H1 (cell line): ENCODE measurements at regions not wholly inside any gene's neighbourhood (a gene's known extent, or its start where the extent isn't known, plus 50 kb on each side); places are given as distances from the start of the nearest gene placed in this dataset.
A peak's percentile ranks its signal among the peaks of the same experiment; 100 is the strongest.

ENCODE experiments used
- CTCF ChIA-PET: fragments of 300-600 bp; sonication (Branson Sonifier 250); formaldehyde crosslinking; loops from one replicate; lab custom pipeline; 2021; ENCODE audit not compliant: partially characterized antibody; lab: Charles Lee
- POLR2A ChIA-PET: fragments of 300-600 bp; sonication (Branson Sonifier 250); formaldehyde crosslinking; loops from one replicate; lab custom pipeline; 2021; ENCODE audit warnings: inconsistent platforms; ENCODE audit not compliant: partially characterized antibody; lab: Charles Lee
- DNase-seq, 2 experiments: peaks; one replicate each; pipeline versions ENCODE4 v3.0.0 to v3.0.0-alpha.2; 2010 to 2022; ENCODE audit warnings: low spot score in 2 of 2, low read depth in 1 of 2, mixed read lengths in 1 of 2
- FAIRE-seq: peaks from 2 replicates; lab custom pipeline; 2011; peaks lifted over from hg19 to GRCh38; lab: Jason Lieb, UNC
- H2AFZ ChIP-seq: 2 replicates; pipeline ENCODE4 v1.8.1; 2012; ENCODE audit warnings: low read length, inconsistent platforms
- H2AK5ac ChIP-seq: 2 replicates; pipeline ENCODE4 v1.6.1; 2013; ENCODE audit warnings: low read depth, low read length
- H2BK120ac ChIP-seq: replicated peaks from 2 replicates; pipeline ENCODE3; 2013; ENCODE audit warnings: low read depth, low read length, inconsistent platforms
- H2BK12ac ChIP-seq: 2 replicates; pipeline ENCODE4 v1.6.1; 2013; ENCODE audit warnings: low read depth, low read length
- H2BK15ac ChIP-seq: 2 replicates; pipeline ENCODE4 v1.6.1; 2013; ENCODE audit warnings: low read length
- H2BK20ac ChIP-seq: 2 replicates; pipeline ENCODE4 v1.6.1; 2013; ENCODE audit warnings: low read length
- H2BK5ac ChIP-seq: 2 replicates; pipeline ENCODE4 v1.6.1; 2013; ENCODE audit warnings: low read depth, low read length
- H3K14ac ChIP-seq: 2 replicates; pipeline ENCODE4 v1.6.1; 2013; ENCODE audit warnings: inconsistent platforms; ENCODE audit not compliant: insufficient read length
- H3K18ac ChIP-seq: 2 replicates; pipeline ENCODE4 v1.6.1; 2013; ENCODE audit warnings: low read length; ENCODE audit errors: extremely low read depth
- H3K23ac ChIP-seq: 2 replicates; pipeline ENCODE4 v1.6.1; 2013; ENCODE audit warnings: inconsistent platforms; ENCODE audit not compliant: insufficient read length
- H3K23me2 ChIP-seq: 2 replicates; pipeline ENCODE4 v1.6.1; 2013; ENCODE audit warnings: low read depth, low read length
- H3K27ac ChIP-seq: 2 replicates; pipeline ENCODE4 v1.6.1; 2011; ENCODE audit warnings: low read depth, low read length, inconsistent platforms
- H3K27me3 ChIP-seq, 4 experiments: replicated peaks in 1 of 4; 1 replicate in 1 of 4; 2 replicates in 3 of 4; pipeline versions ENCODE4 v1.6.1 to v1.8.1; 2011 to 2013; ENCODE audit warnings: low read length in 3 of 4, mild to moderate bottlenecking in 3 of 4, inconsistent platforms in 2 of 4, mixed read lengths in 2 of 4, moderate library complexity in 1 of 4; ENCODE audit not compliant: control insufficient read depth in 3 of 4, insufficient read depth in 3 of 4; ENCODE audit errors: extremely low read depth in 1 of 4
- H3K36me3 ChIP-seq, 4 experiments: 2 replicates each; pipeline versions ENCODE4 v1.6.1 to v1.8.1; 2011 to 2013; ENCODE audit warnings: mild to moderate bottlenecking in 4 of 4, low read length in 3 of 4, moderate library complexity in 2 of 4, control low read depth in 1 of 4, inconsistent platforms in 1 of 4; ENCODE audit not compliant: insufficient read depth in 4 of 4, control insufficient read depth in 2 of 4
- H3K4ac ChIP-seq: replicated peaks from 2 replicates; pipeline ENCODE3; 2013; ENCODE audit warnings: low read length, low read depth, mixed read lengths, inconsistent platforms; ENCODE audit not compliant: insufficient read length
- H3K4me1 ChIP-seq, 4 experiments: replicated peaks in 1 of 4; 1 replicate in 1 of 4; 2 replicates in 3 of 4; pipeline versions ENCODE4 v1.6.1 to v1.8.1; 2011 to 2013; ENCODE audit warnings: low read length in 3 of 4, inconsistent platforms in 2 of 4, mixed read lengths in 1 of 4; ENCODE audit not compliant: insufficient read depth in 4 of 4, control insufficient read depth in 3 of 4
- H3K4me2 ChIP-seq, 2 experiments: 2 replicates each; pipeline versions ENCODE4 v1.6.1 to v1.8.1; 2011 to 2013; ENCODE audit warnings: low read depth in 2 of 2, low read length in 2 of 2, control low read depth in 1 of 2, inconsistent platforms in 1 of 2, mild to moderate bottlenecking in 1 of 2; ENCODE audit not compliant: insufficient read depth in 1 of 2
- H3K4me3 ChIP-seq, 4 experiments: fragments of 200-600, 300-600 bp in 1 of 4; sonication (generic), shearing (Covaris generic), sonication (Bioruptor Twin) in 1 of 4; 2 replicates each; pipeline versions ENCODE4 v1.5.1 to v1.8.1; 2011 to 2016; ENCODE audit warnings: low read length in 4 of 4, low read depth in 3 of 4, control low read depth in 2 of 4, inconsistent platforms in 2 of 4, mild to moderate bottlenecking in 2 of 4, mixed read lengths in 1 of 4, moderate library complexity in 1 of 4; ENCODE audit not compliant: insufficient read depth in 2 of 4; ENCODE audit errors: extremely low read depth in 1 of 4
- H3K56ac ChIP-seq: replicated peaks from 2 replicates; pipeline ENCODE3; 2013; ENCODE audit warnings: low read depth, mild to moderate bottlenecking, mixed read lengths, low read length, inconsistent platforms; ENCODE audit not compliant: insufficient read length
- H3K79me1 ChIP-seq: 2 replicates; pipeline ENCODE4 v1.6.1; 2013; ENCODE audit warnings: low read depth, low read length, control low read depth
- H3K79me2 ChIP-seq, 2 experiments: 2 replicates each; pipeline versions ENCODE4 v1.6.1 to v1.8.1; 2012 to 2013; ENCODE audit warnings: low read length in 2 of 2, mild to moderate bottlenecking in 2 of 2, inconsistent platforms in 1 of 2; ENCODE audit not compliant: insufficient read depth in 2 of 2, control insufficient read depth in 1 of 2
- H3K9ac ChIP-seq, 4 experiments: replicated peaks in 1 of 4; 1 replicate in 1 of 4; 2 replicates in 3 of 4; pipeline versions ENCODE4 v1.6.1 to v1.8.1; 2011 to 2013; ENCODE audit warnings: low read depth in 3 of 4, low read length in 3 of 4, control low read depth in 2 of 4, mild to moderate bottlenecking in 2 of 4, moderate library complexity in 2 of 4, inconsistent platforms in 1 of 4; ENCODE audit errors: extremely low read depth in 1 of 4
- H3K9me3 ChIP-seq, 2 experiments: 2 replicates each; pipeline versions ENCODE4 v1.6.1 to v1.8.1; 2012 to 2013; ENCODE audit warnings: mild to moderate bottlenecking in 2 of 2, moderate library complexity in 2 of 2, control low read depth in 1 of 2, inconsistent platforms in 1 of 2, low read depth in 1 of 2, low read length in 1 of 2, mixed read lengths in 1 of 2; ENCODE audit not compliant: insufficient read depth in 2 of 2
- H4K20me1 ChIP-seq, 2 experiments: replicated peaks in 1 of 2; 2 replicates each; pipeline versions ENCODE3 to v1.8.1; 2011 to 2013; ENCODE audit warnings: inconsistent platforms in 2 of 2, low read length in 2 of 2, mild to moderate bottlenecking in 1 of 2; ENCODE audit not compliant: insufficient read depth in 2 of 2, control insufficient read depth in 1 of 2
- H4K5ac ChIP-seq: 2 replicates; pipeline ENCODE4 v1.6.1; 2013; ENCODE audit warnings: low read length, low read depth, mixed read lengths, inconsistent platforms; ENCODE audit not compliant: insufficient read length
- H4K8ac ChIP-seq: 2 replicates; pipeline ENCODE4 v1.8.0; 2013; ENCODE audit warnings: mild to moderate bottlenecking, moderate library complexity, low read length, inconsistent platforms; ENCODE audit not compliant: insufficient read depth; ENCODE audit errors: extremely low read depth
- H4K91ac ChIP-seq: replicated peaks from 2 replicates; pipeline ENCODE3; 2013; ENCODE audit warnings: low read length, mixed read lengths, inconsistent platforms; ENCODE audit not compliant: insufficient read length
- EP300 ChIP-seq, 2 experiments: IDR thresholded peaks; 1 replicate in 1 of 2; 2 replicates in 1 of 2; pipeline ENCODE4 v1.6.1; 2011 to 2012; ENCODE audit warnings: low read depth in 2 of 2, low read length in 2 of 2, mild to moderate bottlenecking in 2 of 2, borderline replicate concordance in 1 of 2, inconsistent platforms in 1 of 2, moderate library complexity in 1 of 2
- EZH2 ChIP-seq: fragments of 200-600 bp; sonication (generic); IDR thresholded peaks from 2 replicates; pipeline ENCODE4 v1.7.1; 2012; ENCODE audit warnings: low read depth, mild to moderate bottlenecking, moderate library complexity, low read length, inconsistent platforms; ENCODE audit not compliant: severe bottlenecking
- MAFK ChIP-seq: IDR thresholded peaks from 2 replicates; pipeline ENCODE4 v1.6.1; 2012; ENCODE audit warnings: low read depth, mild to moderate bottlenecking, improper control_type of control experiment, low read length
- NANOG ChIP-seq: IDR thresholded peaks from 2 replicates; pipeline ENCODE4 v1.6.1; 2011; ENCODE audit warnings: low read length, low read depth, mild to moderate bottlenecking, inconsistent platforms; ENCODE audit not compliant: insufficient read depth, poor library complexity, severe bottlenecking
- RBBP5 ChIP-seq: IDR thresholded peaks from 2 replicates; pipeline ENCODE4 v1.7.1; 2012; ENCODE audit warnings: low read depth, mild to moderate bottlenecking, inconsistent platforms, low read length, moderate library complexity, borderline replicate concordance
- SIN3A ChIP-seq, 2 experiments: IDR thresholded peaks in 1 of 2; conservative IDR thresholded peaks in 1 of 2; 2 replicates each; pipeline ENCODE4 v1.6.1; 2011 to 2012; ENCODE audit warnings: low read length in 2 of 2, improper control_type of control experiment in 1 of 2, low read depth in 1 of 2, mild to moderate bottlenecking in 1 of 2
- SP1 ChIP-seq: IDR thresholded peaks from 2 replicates; pipeline ENCODE4 v1.6.1; 2011; ENCODE audit warnings: low read depth, low read length
- SUZ12 ChIP-seq: fragments of 200-600 bp; sonication (generic); IDR thresholded peaks from 2 replicates; pipeline ENCODE4 v1.6.1; 2012; ENCODE audit warnings: mild to moderate bottlenecking, inconsistent platforms, low read length, moderate library complexity, mixed read lengths
- WGBS, 2 experiments: shearing (Covaris generic) in 1 of 2; methylation state at CpG; one replicate each; pipeline versions ENCODE4 v1.1.6 to v1.1.7; 2013 to 2015; ENCODE audit warnings: low lambda C conversion rate in 2 of 2, mixed read lengths in 2 of 2, inconsistent platforms in 1 of 2, low coverage in 1 of 2, missing lambda C conversion rate in 1 of 2; ENCODE audit not compliant: insufficient replicate concordance in 2 of 2, insufficient coverage in 1 of 2, insufficient read length in 1 of 2; ENCODE audit errors: extremely low coverage in 1 of 2, missing lambda C conversion rate in 1 of 2; 5-methylcytosine and 5-hydroxymethylcytosine counted together

GRCh38 chr14:43105305-43105704 lies 1401.8 kb downstream of the FSCB start:
- TF ChIP-seq MAFK (peak; percentile 74), EZH2 (no peak), SP1 (no peak), RBBP5 (no peak), EP300 (IDR thresholded peaks at IDR 0.05; ENCODE audit: borderline replicate concordance in 1 of 2, low read depth in 2 of 2, low read length in 2 of 2) (no peak), SIN3A (conservative IDR thresholded peaks at IDR 0.05 in 1 of 2, IDR thresholded peaks at IDR 0.05 in 1 of 2; ENCODE audit: low read depth in 1 of 2, low read length in 2 of 2) (no peak), SUZ12 (no peak), NANOG (no peak)
- TF ChIP-seq, all 59 proteins: peak for 1
- H3K9ac ChIP-seq, result no peak overlapping the region
- H3K27me3 ChIP-seq, result no peaks in the 10 kb centered on the region
- WGBS, 2 experiments, result 93% methylated on average over 2 of the region's 2 CpGs; no CpG with 5 or more reads in 1 of the 2 experiments
- H3K4me2 ChIP-seq, result no peak overlapping the region
- no peaks in the 10 kb centered on the region for H4K20me1 ChIP-seq
- no peak overlapping the region for H3K56ac ChIP-seq
- H3K27ac ChIP-seq, result no peak overlapping the region
- FAIRE-seq (no peak), DNase-seq (no peak)
- H3K36me3 ChIP-seq, result no peaks in the 10 kb centered on the region
- H3K4ac ChIP-seq, result no peak overlapping the region
- no peaks in the 10 kb centered on the region for H3K79me2 ChIP-seq
- peak overlapping the region; percentile 94; the same call in 1 of the 2 replicates for H2AFZ ChIP-seq
- H3K4me1 ChIP-seq, result no peaks in the 10 kb centered on the region
- no peak overlapping the region for H2AK5ac ChIP-seq
- no peak overlapping the region for H4K91ac ChIP-seq
- H2BK20ac ChIP-seq, result no peak overlapping the region
- H3K14ac ChIP-seq, result no peak overlapping the region
- no peak overlapping the region for H2BK15ac ChIP-seq
- no peaks in the 10 kb centered on the region for H3K9me3 ChIP-seq
- ChIA-PET CTCF (no interaction called here), POLR2A (no interaction called here)
- no peak overlapping the region for H3K18ac ChIP-seq
- H3K23me2 ChIP-seq, result no peaks in the 10 kb centered on the region
- no peak overlapping the region for H4K5ac ChIP-seq
- no peaks in the 10 kb centered on the region for H3K79me1 ChIP-seq
- H2BK5ac ChIP-seq, result no peak overlapping the region
- no peak overlapping the region for H3K4me3 ChIP-seq
- no peak overlapping the region for H4K8ac ChIP-seq
- no peak overlapping the region for H3K23ac ChIP-seq
- no peak overlapping the region for H2BK120ac ChIP-seq
- no peak overlapping the region for H2BK12ac ChIP-seq
